ENCODE measurements at regions not wholly inside any gene's neighbourhood (a gene's known extent, or its start where the extent isn't known, plus 50 kb on each side); places are given as distances from the start of the nearest gene placed in this dataset.

GRCh38 chr2:12126318-12126717 lies 379.9 kb downstream of the LPIN1 start:
- DNase-seq, result no peak

GRCh38 chr2:12127638-12128037 lies 381.2 kb downstream of the LPIN1 start:
- DNase-seq, result peak in 1 of 5 donors; percentile 52

GRCh38 chr2:12131975-12132374 lies 385.5 kb downstream of the LPIN1 start:
- no peak for DNase-seq

- DNase-seq, result no peak
Measured at GRCh38 chr2:12141618-12142258, 395.3 kb downstream of the LPIN1 start.

- DNase-seq, result no peak
Measured at GRCh38 chr2:12151716-12152115, 405.3 kb downstream of the LPIN1 start.

GRCh38 chr2:12152888-12153287 lies 406.5 kb downstream of the LPIN1 start:
- DNase-seq, result no peak

GRCh38 chr2:12155303-12156051 lies 409.0 kb downstream of the LPIN1 start:
- no peak for DNase-seq

GRCh38 chr2:12156349-12156748 lies 409.9 kb downstream of the LPIN1 start:
- DNase-seq, result no peak

GRCh38 chr2:12161085-12161484 lies 414.7 kb downstream of the LPIN1 start:
- no peak for DNase-seq

- DNase-seq, result no peak
Measured at GRCh38 chr2:12162269-12163247, 416.1 kb downstream of the LPIN1 start.

- DNase-seq, result no peak
Measured at GRCh38 chr2:12163866-12164265, 417.4 kb downstream of the LPIN1 start.

- DNase-seq, result no peak
Measured at GRCh38 chr2:12164689-12165088, 418.3 kb downstream of the LPIN1 start.

- no peak for DNase-seq
Measured at GRCh38 chr2:12167525-12168317, 421.3 kb downstream of the LPIN1 start.

- DNase-seq, result no peak
Measured at GRCh38 chr2:12168354-12168753, 421.9 kb downstream of the LPIN1 start.

- DNase-seq, result no peak
Measured at GRCh38 chr2:12168791-12169388, 422.5 kb downstream of the LPIN1 start.

GRCh38 chr2:12169721-12170120 lies 423.3 kb downstream of the LPIN1 start:
- DNase-seq, result peak in 1 of 5 donors; percentile 60

- no peak for DNase-seq
Measured at GRCh38 chr2:12170121-12170520, 423.7 kb downstream of the LPIN1 start.

GRCh38 chr2:12173271-12173942 lies 427.0 kb downstream of the LPIN1 start:
- DNase-seq, result no peak

- no peak for DNase-seq
Measured at GRCh38 chr2:12173943-12174340, 427.5 kb downstream of the LPIN1 start.

GRCh38 chr2:12175323-12175722 lies 428.9 kb downstream of the LPIN1 start:
- no peak for DNase-seq
